ENCODE measurements at regions not wholly inside any gene's neighbourhood (a gene's known extent, or its start where the extent isn't known, plus 50 kb on each side); places are given as distances from the start of the nearest gene placed in this dataset.

DNA sequence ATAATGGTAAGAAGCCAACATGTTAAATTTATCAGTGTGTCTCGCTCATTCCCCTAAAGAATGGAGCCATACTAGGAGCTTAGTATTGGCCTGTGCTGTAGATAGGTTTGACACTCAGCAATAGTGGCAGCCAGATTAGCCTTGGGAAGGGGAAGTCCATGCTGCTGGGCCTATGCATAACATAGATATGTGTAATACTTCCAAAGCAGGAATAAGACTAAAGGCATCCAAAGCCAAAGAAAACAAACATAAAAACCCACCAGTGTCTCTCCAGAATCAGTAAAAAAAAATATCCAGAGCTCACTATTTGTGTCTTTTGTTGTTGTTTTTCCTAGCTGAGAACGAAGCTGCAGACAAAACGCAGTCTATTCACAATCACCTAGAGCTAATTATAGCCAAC lies 104.2 kb upstream of the STXBP5 start:
- no peak for TF ChIP-seq EP300 (IDR thresholded peaks at IDR 0.05)
- TF ChIP-seq, protein P1, sequence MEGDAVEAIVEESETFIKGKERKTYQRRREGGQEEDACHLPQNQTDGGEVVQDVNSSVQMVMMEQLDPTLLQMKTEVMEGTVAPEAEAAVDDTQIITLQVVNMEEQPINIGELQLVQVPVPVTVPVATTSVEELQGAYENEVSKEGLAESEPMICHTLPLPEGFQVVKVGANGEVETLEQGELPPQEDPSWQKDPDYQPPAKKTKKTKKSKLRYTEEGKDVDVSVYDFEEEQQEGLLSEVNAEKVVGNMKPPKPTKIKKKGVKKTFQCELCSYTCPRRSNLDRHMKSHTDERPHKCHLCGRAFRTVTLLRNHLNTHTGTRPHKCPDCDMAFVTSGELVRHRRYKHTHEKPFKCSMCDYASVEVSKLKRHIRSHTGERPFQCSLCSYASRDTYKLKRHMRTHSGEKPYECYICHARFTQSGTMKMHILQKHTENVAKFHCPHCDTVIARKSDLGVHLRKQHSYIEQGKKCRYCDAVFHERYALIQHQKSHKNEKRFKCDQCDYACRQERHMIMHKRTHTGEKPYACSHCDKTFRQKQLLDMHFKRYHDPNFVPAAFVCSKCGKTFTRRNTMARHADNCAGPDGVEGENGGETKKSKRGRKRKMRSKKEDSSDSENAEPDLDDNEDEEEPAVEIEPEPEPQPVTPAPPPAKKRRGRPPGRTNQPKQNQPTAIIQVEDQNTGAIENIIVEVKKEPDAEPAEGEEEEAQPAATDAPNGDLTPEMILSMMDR (IDR thresholded peaks at IDR 0.05): no peak
- no peak for TF ChIP-seq POLR2A (IDR thresholded peaks at IDR 0.05; ENCODE audit: low read depth)
